HCT116 (cell line): ENCODE measurements at regions not wholly inside any gene's neighbourhood (a gene's known extent, or its start where the extent isn't known, plus 50 kb on each side); places are given as distances from the start of the nearest gene placed in this dataset.

Experiments
- ATAC-seq: fragments of 200-7000 bp; cut with Tn5 transposase; 2 replicates; pipeline ENCODE4 v1.9.1; 2020; ENCODE audit warnings: mild to moderate bottlenecking, moderate library complexity
- BruUV-seq: library from RNA; stranded (reverse); fragments of 400-500 nt; replicated peaks from 2 replicates; lab custom pipeline; 2021; lab: Mats Ljungman, UMichigan
- CTCF ChIA-PET: fragments of 300-600 bp; sonication (Branson Sonifier 250); formaldehyde crosslinking; loops from one replicate; lab custom pipeline; 2021; ENCODE audit warnings: antibody characterized with exemption; lab: Charles Lee
- POLR2A ChIA-PET: fragments of 300-600, 350-600 bp; sonication (Branson Sonifier 250); formaldehyde crosslinking; loops from one replicate; lab custom pipeline; 2021; ENCODE audit warnings: antibody characterized with exemption; lab: Charles Lee
- RAD21 ChIA-PET, 2 experiments: fragments of 300-600 bp; sonication (Branson Sonifier 250); formaldehyde crosslinking; loops; one replicate each; lab custom pipeline; 2023; ENCODE audit warnings: low total read pairs in 2 of 2; ENCODE audit not compliant: uncharacterized antibody in 2 of 2, unreplicated experiment in 2 of 2, low non-redundant PET in 1 of 2; lab: Charles Lee
- DNase-seq: peaks from one replicate; pipeline ENCODE4 v3.0.0-alpha.2; 2010; ENCODE audit warnings: low read depth, low spot score
- H2AFZ ChIP-seq: fragments of 200-600 bp; shearing (Covaris generic), sonication (generic); 2 replicates; pipeline ENCODE4 v1.6.1; 2017; ENCODE audit warnings: low read depth, mixed run types, mixed read lengths, antibody characterized with exemption, low read length; ENCODE audit not compliant: poor library complexity, severe bottlenecking
- H3K27ac ChIP-seq: 2 replicates; pipeline ENCODE4 v1.5.1; 2012; ENCODE audit warnings: low read depth, low read length
- H3K27me3 ChIP-seq: fragments of 200-600 bp; sonication (generic); 2 replicates; pipeline ENCODE4 v1.6.1; 2016; ENCODE audit warnings: mixed run types, low read length, mixed read lengths; ENCODE audit not compliant: insufficient read depth
- H3K36me3 ChIP-seq, 2 experiments: fragments of 200-500 bp in 1 of 2; fragments of 200-600 bp in 1 of 2; sonication (Bioruptor generic) in 1 of 2; sonication (generic) in 1 of 2; 2 replicates each; pipeline versions ENCODE4 v1.5.1 to v1.6.1; 2014 to 2016; ENCODE audit warnings: low read length in 2 of 2, inconsistent platforms in 1 of 2, mixed read lengths in 1 of 2, mixed run types in 1 of 2; ENCODE audit not compliant: insufficient read depth in 2 of 2, control insufficient read depth in 1 of 2
- H3K4me1 ChIP-seq, 2 experiments: fragments of 200-600 bp in 1 of 2; sonication (generic) in 1 of 2; 2 replicates each; pipeline versions ENCODE4 v1.5.1 to v1.6.1; 2012 to 2017; ENCODE audit warnings: low read length in 2 of 2, inconsistent platforms in 1 of 2, mild to moderate bottlenecking in 1 of 2, mixed read lengths in 1 of 2, mixed run types in 1 of 2, moderate library complexity in 1 of 2; ENCODE audit not compliant: insufficient read depth in 2 of 2, control insufficient read depth in 1 of 2
- H3K4me2 ChIP-seq: fragments of 200-600 bp; sonication (generic); 2 replicates; pipeline ENCODE4 v1.6.1; 2017; ENCODE audit warnings: mixed run types, low read length, mixed read lengths
- H3K4me3 ChIP-seq, 2 experiments: fragments of 200-600 bp in 1 of 2; sonication (generic) in 1 of 2; replicated peaks in 1 of 2; 2 replicates each; pipeline ENCODE4 v1.5.1; 2011 to 2016; ENCODE audit warnings: low read length in 2 of 2, control low read depth in 1 of 2, low read depth in 1 of 2, mild to moderate bottlenecking in 1 of 2, mixed read lengths in 1 of 2, mixed run types in 1 of 2
- H3K79me2 ChIP-seq: fragments of 200-600 bp; sonication (generic); 2 replicates; pipeline ENCODE4 v1.6.1; 2017; ENCODE audit warnings: mild to moderate bottlenecking, mixed run types, low read length, moderate library complexity, mixed read lengths; ENCODE audit not compliant: insufficient read depth
- H3K9ac ChIP-seq: fragments of 200-600 bp; sonication (generic); 2 replicates; pipeline ENCODE4 v1.6.1; 2016; ENCODE audit warnings: low read length, mixed read lengths
- H3K9me2 ChIP-seq: fragments of 200-600 bp; sonication (generic), shearing (Covaris generic); 2 replicates; pipeline ENCODE4 v1.6.1; 2017; ENCODE audit warnings: mixed run types, mild to moderate bottlenecking, moderate library complexity; ENCODE audit not compliant: insufficient read depth
- H3K9me3 ChIP-seq, 2 experiments: fragments of 200-500 bp in 1 of 2; fragments of 200-600 bp in 1 of 2; sonication (Bioruptor generic) in 1 of 2; sonication (generic) in 1 of 2; 2 replicates each; pipeline ENCODE4 v1.6.1; 2014 to 2017; ENCODE audit warnings: low read length in 2 of 2, mixed read lengths in 2 of 2, inconsistent platforms in 1 of 2, low read depth in 1 of 2, mild to moderate bottlenecking in 1 of 2, mixed run types in 1 of 2, moderate library complexity in 1 of 2; ENCODE audit not compliant: control insufficient read depth in 1 of 2, insufficient read depth in 1 of 2
- H4K20me1 ChIP-seq: fragments of 200-600 bp; sonication (generic), shearing (Covaris generic); 2 replicates; pipeline ENCODE4 v1.6.1; 2017; ENCODE audit warnings: mixed run types, mild to moderate bottlenecking, moderate library complexity; ENCODE audit not compliant: insufficient read depth
- CBX3 ChIP-seq: IDR thresholded peaks from 2 replicates; pipeline ENCODE4 v1.6.1; 2012; ENCODE audit warnings: low read depth
- ELF1 ChIP-seq: IDR thresholded peaks from 2 replicates; pipeline ENCODE4 v1.6.1; 2012; ENCODE audit warnings: low read depth, borderline replicate concordance
- MAX ChIP-seq: IDR thresholded peaks from 2 replicates; pipeline ENCODE4 v1.6.1; 2012
- POLR2A ChIP-seq: IDR thresholded peaks from 2 replicates; pipeline ENCODE4 v1.7.0; 2011; ENCODE audit warnings: borderline replicate concordance; ENCODE audit not compliant: insufficient read depth, insufficient read length; ENCODE audit errors: extremely low read depth
- POLR2AphosphoS5 ChIP-seq: IDR thresholded peaks from 2 replicates; pipeline ENCODE4 v1.6.1; 2011; ENCODE audit warnings: mild to moderate bottlenecking, low read depth, low read length, moderate library complexity
- RAD21 ChIP-seq: IDR thresholded peaks from 2 replicates; pipeline ENCODE4 v1.6.1; 2012; ENCODE audit warnings: low read depth, mild to moderate bottlenecking
- SIN3A ChIP-seq: IDR thresholded peaks from 2 replicates; pipeline ENCODE4 v1.6.1; 2012; ENCODE audit warnings: low read depth
- SP1 ChIP-seq: IDR thresholded peaks from 2 replicates; pipeline ENCODE4 v1.6.1; 2012; ENCODE audit warnings: low read depth
- SRF ChIP-seq: IDR thresholded peaks from 2 replicates; pipeline ENCODE4 v1.6.1; 2012; ENCODE audit warnings: low read depth
- YY1 ChIP-seq: IDR thresholded peaks from 2 replicates; pipeline ENCODE4 v1.6.1; 2011; ENCODE audit warnings: low read length, low read depth, moderate library complexity, mild to moderate bottlenecking; ENCODE audit not compliant: insufficient replicate concordance; ENCODE audit errors: extremely low read depth
- ZBTB33 ChIP-seq: IDR thresholded peaks from 2 replicates; pipeline ENCODE4 v1.6.1; 2011; ENCODE audit warnings: mild to moderate bottlenecking, low read length, moderate library complexity; ENCODE audit not compliant: insufficient replicate concordance; ENCODE audit errors: extremely low read depth
- ZFX ChIP-seq: fragments of 450-650 bp; IDR thresholded peaks from 2 replicates; pipeline ENCODE4 v1.6.1; 2017
- ZNF274 ChIP-seq: fragments of 200-500 bp; sonication (Bioruptor generic); IDR thresholded peaks from 2 replicates; pipeline ENCODE4 v1.6.1; 2014; ENCODE audit warnings: mild to moderate bottlenecking, low read depth, low read length, inconsistent platforms
- intact Hi-C: fragments of 100-400 bp; cut with micrococcal nuclease; formaldehyde crosslinking; loops from 2 replicates; pipeline ENCODE4 v1.10.0; 2022
- TF ChIP-seq, protein P1 (sequence below): IDR thresholded peaks from 2 replicates; pipeline ENCODE4 v1.6.1; 2012
- TF ChIP-seq, protein P2 (sequence below), 3 experiments: fragments of 200-600 bp in 1 of 3; sonication (generic) in 1 of 3; IDR thresholded peaks in 2 of 3; conservative IDR thresholded peaks in 1 of 3; 2 replicates each; pipeline ENCODE4 v1.5.1; 2012 to 2017; ENCODE audit warnings: low read depth in 2 of 3, low read length in 2 of 3, antibody characterized with exemption in 1 of 3, borderline replicate concordance in 1 of 3, control low read depth in 1 of 3, mild to moderate bottlenecking in 1 of 3, mixed read lengths in 1 of 3, mixed run types in 1 of 3, moderate library complexity in 1 of 3; ENCODE audit not compliant: insufficient read depth in 1 of 3
- TF ChIP-seq, protein P3 (sequence below): IDR thresholded peaks from 2 replicates; pipeline ENCODE4 v1.6.1; 2012; ENCODE audit warnings: low read depth

- no peak overlapping the region for H3K4me3 ChIP-seq
- H3K4me1 ChIP-seq: no peaks in the 10 kb centered on the region
- no peaks in the 10 kb centered on the region for H4K20me1 ChIP-seq
- no peak for DNase-seq
- TF ChIP-seq ZBTB33: no peak
- no peak for TF ChIP-seq POLR2AphosphoS5
- no peak for TF ChIP-seq ELF1
- no peak for TF ChIP-seq SRF
- no peak for TF ChIP-seq CBX3
- TF ChIP-seq, protein P1, sequence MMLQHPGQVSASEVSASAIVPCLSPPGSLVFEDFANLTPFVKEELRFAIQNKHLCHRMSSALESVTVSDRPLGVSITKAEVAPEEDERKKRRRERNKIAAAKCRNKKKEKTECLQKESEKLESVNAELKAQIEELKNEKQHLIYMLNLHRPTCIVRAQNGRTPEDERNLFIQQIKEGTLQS: no peak
- TF ChIP-seq ZNF274: no peak
- TF ChIP-seq MAX: no peak
- TF ChIP-seq YY1: no peak
- TF ChIP-seq, protein P2, sequence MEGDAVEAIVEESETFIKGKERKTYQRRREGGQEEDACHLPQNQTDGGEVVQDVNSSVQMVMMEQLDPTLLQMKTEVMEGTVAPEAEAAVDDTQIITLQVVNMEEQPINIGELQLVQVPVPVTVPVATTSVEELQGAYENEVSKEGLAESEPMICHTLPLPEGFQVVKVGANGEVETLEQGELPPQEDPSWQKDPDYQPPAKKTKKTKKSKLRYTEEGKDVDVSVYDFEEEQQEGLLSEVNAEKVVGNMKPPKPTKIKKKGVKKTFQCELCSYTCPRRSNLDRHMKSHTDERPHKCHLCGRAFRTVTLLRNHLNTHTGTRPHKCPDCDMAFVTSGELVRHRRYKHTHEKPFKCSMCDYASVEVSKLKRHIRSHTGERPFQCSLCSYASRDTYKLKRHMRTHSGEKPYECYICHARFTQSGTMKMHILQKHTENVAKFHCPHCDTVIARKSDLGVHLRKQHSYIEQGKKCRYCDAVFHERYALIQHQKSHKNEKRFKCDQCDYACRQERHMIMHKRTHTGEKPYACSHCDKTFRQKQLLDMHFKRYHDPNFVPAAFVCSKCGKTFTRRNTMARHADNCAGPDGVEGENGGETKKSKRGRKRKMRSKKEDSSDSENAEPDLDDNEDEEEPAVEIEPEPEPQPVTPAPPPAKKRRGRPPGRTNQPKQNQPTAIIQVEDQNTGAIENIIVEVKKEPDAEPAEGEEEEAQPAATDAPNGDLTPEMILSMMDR (IDR thresholded peaks at IDR 0.05 in 2 of 3, conservative IDR thresholded peaks at IDR 0.05 in 1 of 3; ENCODE audit: borderline replicate concordance in 1 of 3, insufficient read depth in 1 of 3, low read depth in 2 of 3, low read length in 2 of 3): no peak
- no peak for TF ChIP-seq RAD21
- TF ChIP-seq, protein P3, sequence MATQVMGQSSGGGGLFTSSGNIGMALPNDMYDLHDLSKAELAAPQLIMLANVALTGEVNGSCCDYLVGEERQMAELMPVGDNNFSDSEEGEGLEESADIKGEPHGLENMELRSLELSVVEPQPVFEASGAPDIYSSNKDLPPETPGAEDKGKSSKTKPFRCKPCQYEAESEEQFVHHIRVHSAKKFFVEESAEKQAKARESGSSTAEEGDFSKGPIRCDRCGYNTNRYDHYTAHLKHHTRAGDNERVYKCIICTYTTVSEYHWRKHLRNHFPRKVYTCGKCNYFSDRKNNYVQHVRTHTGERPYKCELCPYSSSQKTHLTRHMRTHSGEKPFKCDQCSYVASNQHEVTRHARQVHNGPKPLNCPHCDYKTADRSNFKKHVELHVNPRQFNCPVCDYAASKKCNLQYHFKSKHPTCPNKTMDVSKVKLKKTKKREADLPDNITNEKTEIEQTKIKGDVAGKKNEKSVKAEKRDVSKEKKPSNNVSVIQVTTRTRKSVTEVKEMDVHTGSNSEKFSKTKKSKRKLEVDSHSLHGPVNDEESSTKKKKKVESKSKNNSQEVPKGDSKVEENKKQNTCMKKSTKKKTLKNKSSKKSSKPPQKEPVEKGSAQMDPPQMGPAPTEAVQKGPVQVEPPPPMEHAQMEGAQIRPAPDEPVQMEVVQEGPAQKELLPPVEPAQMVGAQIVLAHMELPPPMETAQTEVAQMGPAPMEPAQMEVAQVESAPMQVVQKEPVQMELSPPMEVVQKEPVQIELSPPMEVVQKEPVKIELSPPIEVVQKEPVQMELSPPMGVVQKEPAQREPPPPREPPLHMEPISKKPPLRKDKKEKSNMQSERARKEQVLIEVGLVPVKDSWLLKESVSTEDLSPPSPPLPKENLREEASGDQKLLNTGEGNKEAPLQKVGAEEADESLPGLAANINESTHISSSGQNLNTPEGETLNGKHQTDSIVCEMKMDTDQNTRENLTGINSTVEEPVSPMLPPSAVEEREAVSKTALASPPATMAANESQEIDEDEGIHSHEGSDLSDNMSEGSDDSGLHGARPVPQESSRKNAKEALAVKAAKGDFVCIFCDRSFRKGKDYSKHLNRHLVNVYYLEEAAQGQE: no peak
- no peak for TF ChIP-seq ZFX
- no peak for TF ChIP-seq POLR2A
- TF ChIP-seq SIN3A: no peak
- no peak for TF ChIP-seq SP1
- no peaks in the 10 kb centered on the region for H3K9me2 ChIP-seq
- H3K36me3 ChIP-seq: no peaks in the 10 kb centered on the region
- no peaks in the 10 kb centered on the region for H3K79me2 ChIP-seq
- H3K27me3 ChIP-seq: no peaks in the 10 kb centered on the region
- H3K4me2 ChIP-seq: no peak overlapping the region
- ChIA-PET POLR2A (no interaction called here), CTCF (no interaction called here), RAD21 (no interaction called here)
- ATAC-seq: no peak
- H3K9me3 ChIP-seq: peaks cover 0 to 6% of the 10 kb centered on the region in 2 experiments; a peak in 1 of 4 replicates
- intact Hi-C loops: no loop called here
- no peak overlapping the region for H2AFZ ChIP-seq
- no TSS peak for BruUV-seq
- no peak overlapping the region for H3K9ac ChIP-seq
- no peak overlapping the region for H3K27ac ChIP-seq
These were observed 305.9 kb upstream of the MTNR1B start for GRCh38 chr11:92663539-92663938.
